ENCODE measurements at regions not wholly inside any gene's neighbourhood (a gene's known extent, or its start where the extent isn't known, plus 50 kb on each side); places are given as distances from the start of the nearest gene placed in this dataset.

GRCh38 chr1:34693081-34693480 is 61.8 kb upstream of the GJB5 start:
- 95% methylated on average over 2 of the region's 2 CpGs; no CpG with 5 or more reads in 1 of the 2 donors for WGBS, 2 donors (ENCODE audit: low coverage in 1 of 2)
- TF ChIP-seq POLR2AphosphoS5 (IDR thresholded peaks at IDR 0.05) = no peak
- Histone ChIP-seq H3K4me3 (no peak overlapping the region), H3K27ac (no peak overlapping the region), H3K36me3 (no peaks in the 10 kb centered on the region), H3K27me3 (no peaks in the 10 kb centered on the region), H3K9me3 (no peaks in the 10 kb centered on the region), H3K4me1 (peaks cover 0 to 3% (median under 1%) of the 10 kb centered on the region in 4 donors)
- no peak for DNase-seq
- in situ Hi-C loops (cut with MboI; ENCODE audit: low pct_ligation_motif_present in 1 of 4, low pct_unique_long_range_greater_than_20kb in 1 of 4, low sequenced_read_pairs in 3 of 4) (no loop called here), intact Hi-C loops (cut with DNase I; ENCODE audit: low total_unique reads) (no loop called here)

- 57 to 78% methylated on average over 1 to 3 of the region's 3 CpGs for WGBS, 2 donors (ENCODE audit: low coverage in 1 of 2)
- Histone ChIP-seq H3K4me1 (no peaks in the 10 kb centered on the region), H3K36me3 (no peaks in the 10 kb centered on the region), H3K9me3 (no peaks in the 10 kb centered on the region), H3K27me3 (no peaks in the 10 kb centered on the region), H3K4me3 (no peak overlapping the region), H3K27ac (no peak overlapping the region)
- no peak for TF ChIP-seq EP300 (IDR thresholded peaks at IDR 0.05; ENCODE audit: low read depth)
- TF ChIP-seq POLR2AphosphoS5 (IDR thresholded peaks at IDR 0.05) = no peak
- no peak for TF ChIP-seq POLR2A (IDR thresholded peaks at IDR 0.05)
- no peak for TF ChIP-seq CTCF (IDR thresholded peaks at IDR 0.05)
- intact Hi-C loops (cut with DNase I; ENCODE audit: low total_unique reads) (no loop called here), in situ Hi-C loops (cut with MboI; ENCODE audit: low pct_ligation_motif_present in 1 of 4, low pct_unique_long_range_greater_than_20kb in 1 of 4, low sequenced_read_pairs in 3 of 4) (no loop called here)
- DNase-seq = no peak
These were observed 60.5 kb upstream of the GJB5 start for GRCh38 chr1:34694383-34694782.

- DNase-seq = no peak
- no peaks in the 10 kb centered on the region for H3K27me3 ChIP-seq
- intact Hi-C loops (cut with DNase I; ENCODE audit: low total_unique reads) = no loop called here
- in situ Hi-C loops (cut with MboI; ENCODE audit: low pct_ligation_motif_present in 1 of 4, low pct_unique_long_range_greater_than_20kb in 1 of 4, low sequenced_read_pairs in 3 of 4) = no loop called here
- H3K36me3 ChIP-seq = no peaks in the 10 kb centered on the region
- no peak overlapping the region for H3K4me3 ChIP-seq
- H3K27ac ChIP-seq = no peak overlapping the region
- no peak for TF ChIP-seq EP300 (IDR thresholded peaks at IDR 0.05; ENCODE audit: low read depth)
- TF ChIP-seq POLR2AphosphoS5 (IDR thresholded peaks at IDR 0.05) = no peak
- no peak for TF ChIP-seq POLR2A (IDR thresholded peaks at IDR 0.05)
- TF ChIP-seq CTCF (IDR thresholded peaks at IDR 0.05) = no peak
- H3K9me3 ChIP-seq = no peaks in the 10 kb centered on the region
- no peaks in the 10 kb centered on the region for H3K4me1 ChIP-seq
- 89 to 92% methylated on average over 7 of the region's 7 CpGs for WGBS, 2 donors (ENCODE audit: low coverage in 1 of 2)
These were observed 59.3 kb upstream of the GJB5 start for GRCh38 chr1:34695580-34695979.

- intact Hi-C loops (cut with DNase I; ENCODE audit: low total_unique reads) (no loop called here), in situ Hi-C loops (cut with MboI; ENCODE audit: low pct_ligation_motif_present in 1 of 4, low pct_unique_long_range_greater_than_20kb in 1 of 4, low sequenced_read_pairs in 3 of 4) (no loop called here)
- 70 to 75% methylated on average over 2 of the region's 2 CpGs for WGBS, 2 donors (ENCODE audit: low coverage in 1 of 2)
- no peak for DNase-seq
- Histone ChIP-seq H3K9me3 (no peaks in the 10 kb centered on the region), H3K27me3 (no peaks in the 10 kb centered on the region), H3K27ac (no peak overlapping the region), H3K4me3 (no peak overlapping the region), H3K4me1 (no peaks in the 10 kb centered on the region), H3K36me3 (no peaks in the 10 kb centered on the region)
- TF ChIP-seq POLR2A (IDR thresholded peaks at IDR 0.05) (no peak), POLR2AphosphoS5 (IDR thresholded peaks at IDR 0.05) (no peak), EP300 (IDR thresholded peaks at IDR 0.05; ENCODE audit: low read depth) (no peak), CTCF (IDR thresholded peaks at IDR 0.05) (no peak)
These were observed 58.6 kb upstream of the GJB5 start for GRCh38 chr1:34696230-34696629.

GRCh38 chr1:34696981-34697380 is 57.9 kb upstream of the GJB5 start:
- Histone ChIP-seq H3K4me3 (no peak overlapping the region), H3K4me1 (no peaks in the 10 kb centered on the region), H3K27me3 (no peaks in the 10 kb centered on the region), H3K36me3 (no peaks in the 10 kb centered on the region), H3K9me3 (no peaks in the 10 kb centered on the region), H3K27ac (no peak overlapping the region)
- in situ Hi-C loops (cut with MboI; ENCODE audit: low pct_ligation_motif_present in 1 of 4, low pct_unique_long_range_greater_than_20kb in 1 of 4, low sequenced_read_pairs in 3 of 4) (no loop called here), intact Hi-C loops (cut with DNase I; ENCODE audit: low total_unique reads) (no loop called here)
- no peak for DNase-seq
- 69 to 81% methylated on average over 4 to 5 of the region's 5 CpGs for WGBS, 2 donors (ENCODE audit: low coverage in 1 of 2)
- TF ChIP-seq POLR2AphosphoS5 (IDR thresholded peaks at IDR 0.05) (no peak), POLR2A (IDR thresholded peaks at IDR 0.05) (no peak), EP300 (IDR thresholded peaks at IDR 0.05; ENCODE audit: low read depth) (no peak), CTCF (IDR thresholded peaks at IDR 0.05) (no peak)
